OCI-LY1 (cell line): ENCODE measurements at regions not wholly inside any gene's neighbourhood (a gene's known extent, or its start where the extent isn't known, plus 50 kb on each side); places are given as distances from the start of the nearest gene placed in this dataset.

ENCODE experiments used
- H2AFZ ChIP-seq: fragments of 200-600 bp; sonication (generic), shearing (Covaris generic); 2 replicates; pipeline ENCODE4 v1.6.0; 2014; ENCODE audit warnings: antibody characterized with exemption, mild to moderate bottlenecking, low read length
- H3F3A ChIP-seq: fragments of 200-600 bp; sonication (generic), shearing (Covaris generic); 2 replicates; pipeline ENCODE4 v1.6.0; 2014; ENCODE audit warnings: mild to moderate bottlenecking, antibody characterized with exemption, low read length, moderate library complexity; ENCODE audit not compliant: insufficient read depth
- H3K27ac ChIP-seq: fragments of 200-600 bp; sonication (generic); 2 replicates; pipeline ENCODE4 v1.5.1; 2014; ENCODE audit warnings: low read length, mixed run types, mild to moderate bottlenecking, low read depth; ENCODE audit not compliant: poor library complexity, severe bottlenecking
- H3K27me3 ChIP-seq: fragments of 200-600 bp; sonication (generic); 2 replicates; pipeline ENCODE4 v1.6.0; 2014; ENCODE audit warnings: antibody characterized with exemption, mild to moderate bottlenecking, low read length, moderate library complexity; ENCODE audit not compliant: insufficient read depth
- H3K36me3 ChIP-seq: fragments of 200-600 bp; sonication (generic); 2 replicates; pipeline ENCODE4 v1.6.1; 2014; ENCODE audit warnings: mild to moderate bottlenecking, antibody characterized with exemption, low read length, moderate library complexity, mixed read lengths; ENCODE audit not compliant: insufficient read depth
- H3K4me1 ChIP-seq: fragments of 200-600 bp; sonication (generic); 2 replicates; pipeline ENCODE4 v1.5.1; 2014; ENCODE audit warnings: mild to moderate bottlenecking, low read length, moderate library complexity; ENCODE audit not compliant: insufficient read depth, severe bottlenecking
- H3K4me2 ChIP-seq: fragments of 200-600 bp; sonication (generic), shearing (Covaris generic); 2 replicates; pipeline ENCODE4 v1.6.1; 2014; ENCODE audit warnings: low read length
- H3K4me3 ChIP-seq: fragments of 200-600 bp; sonication (generic); 2 replicates; pipeline ENCODE4 v1.5.1; 2014; ENCODE audit warnings: low read length, low read depth, mild to moderate bottlenecking, mixed read lengths; ENCODE audit not compliant: poor library complexity, severe bottlenecking
- H3K79me2 ChIP-seq: fragments of 200-600 bp; shearing (Covaris generic); 2 replicates; pipeline ENCODE4 v1.6.1; 2016; ENCODE audit warnings: mixed run types, low read length, mixed read lengths; ENCODE audit not compliant: insufficient read depth
- H3K9ac ChIP-seq: fragments of 200-600 bp; sonication (generic), shearing (Covaris generic); 2 replicates; pipeline ENCODE4 v1.6.1; 2014; ENCODE audit warnings: mild to moderate bottlenecking, low read length, mixed read lengths
- H3K9me2 ChIP-seq: fragments of 200-600 bp; sonication (generic), shearing (Covaris generic); 2 replicates; pipeline ENCODE4 v1.6.1; 2014; ENCODE audit warnings: low read depth, mild to moderate bottlenecking, low read length, mixed read lengths
- H3K9me3 ChIP-seq: fragments of 200-600 bp; shearing (Covaris generic); 2 replicates; pipeline ENCODE4 v1.6.1; 2014; ENCODE audit warnings: low read length, mixed read lengths
- H4K20me1 ChIP-seq: fragments of 200-600 bp; sonication (generic), shearing (Covaris generic); 2 replicates; pipeline ENCODE4 v1.6.0; 2016; ENCODE audit warnings: mild to moderate bottlenecking, low read length; ENCODE audit not compliant: insufficient read depth
- EZH2 ChIP-seq: fragments of 200-600 bp; sonication (generic), shearing (Covaris generic); IDR thresholded peaks from 2 replicates; pipeline ENCODE4 v1.8.0; 2017; ENCODE audit warnings: borderline replicate concordance, mixed run types, mild to moderate bottlenecking, antibody characterized with exemption, low read length, moderate library complexity, mixed read lengths
- TF ChIP-seq, protein P1 (sequence below): fragments of 200-600 bp; sonication (generic), shearing (Covaris generic); IDR thresholded peaks from 2 replicates; pipeline ENCODE4 v1.5.1; 2017; ENCODE audit warnings: mild to moderate bottlenecking, antibody characterized with exemption, low read length, moderate library complexity, mixed read lengths

DNA sequence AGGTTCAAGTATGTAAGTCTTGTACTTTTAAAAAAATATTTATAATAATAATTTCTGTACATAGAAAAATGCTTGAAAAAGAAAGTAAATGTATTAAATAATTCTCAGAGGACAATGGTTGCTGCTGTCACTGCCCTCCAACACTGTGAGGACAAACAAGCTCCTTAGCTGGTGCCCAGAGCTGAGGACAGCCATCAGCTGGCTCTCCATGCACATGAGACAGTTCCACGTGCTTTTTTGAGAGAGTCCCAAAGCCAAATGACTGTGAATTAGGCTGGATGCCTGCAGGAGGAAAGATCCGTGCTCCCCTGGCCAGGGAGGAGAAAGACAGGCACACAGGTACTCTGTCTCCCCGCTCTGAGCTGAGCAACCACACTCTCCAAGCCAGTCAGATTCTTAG, 115.5 kb upstream of the IRX5 start:
- Histone ChIP-seq H2AFZ (no peak overlapping the region), H3K27ac (no peak overlapping the region), H3K27me3 (no peaks in the 10 kb centered on the region), H3K4me1 (no peaks in the 10 kb centered on the region), H3K79me2 (no peaks in the 10 kb centered on the region), H3K4me3 (no peak overlapping the region), H4K20me1 (no peaks in the 10 kb centered on the region), H3K9me3 (no peaks in the 10 kb centered on the region), H3K36me3 (no peaks in the 10 kb centered on the region), H3K9ac (no peak overlapping the region), H3F3A (no peaks in the 10 kb centered on the region), H3K4me2 (no peak overlapping the region), H3K9me2 (no peaks in the 10 kb centered on the region)
- TF ChIP-seq, protein P1, sequence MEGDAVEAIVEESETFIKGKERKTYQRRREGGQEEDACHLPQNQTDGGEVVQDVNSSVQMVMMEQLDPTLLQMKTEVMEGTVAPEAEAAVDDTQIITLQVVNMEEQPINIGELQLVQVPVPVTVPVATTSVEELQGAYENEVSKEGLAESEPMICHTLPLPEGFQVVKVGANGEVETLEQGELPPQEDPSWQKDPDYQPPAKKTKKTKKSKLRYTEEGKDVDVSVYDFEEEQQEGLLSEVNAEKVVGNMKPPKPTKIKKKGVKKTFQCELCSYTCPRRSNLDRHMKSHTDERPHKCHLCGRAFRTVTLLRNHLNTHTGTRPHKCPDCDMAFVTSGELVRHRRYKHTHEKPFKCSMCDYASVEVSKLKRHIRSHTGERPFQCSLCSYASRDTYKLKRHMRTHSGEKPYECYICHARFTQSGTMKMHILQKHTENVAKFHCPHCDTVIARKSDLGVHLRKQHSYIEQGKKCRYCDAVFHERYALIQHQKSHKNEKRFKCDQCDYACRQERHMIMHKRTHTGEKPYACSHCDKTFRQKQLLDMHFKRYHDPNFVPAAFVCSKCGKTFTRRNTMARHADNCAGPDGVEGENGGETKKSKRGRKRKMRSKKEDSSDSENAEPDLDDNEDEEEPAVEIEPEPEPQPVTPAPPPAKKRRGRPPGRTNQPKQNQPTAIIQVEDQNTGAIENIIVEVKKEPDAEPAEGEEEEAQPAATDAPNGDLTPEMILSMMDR = no peak
- TF ChIP-seq EZH2 = no peak

DNA sequence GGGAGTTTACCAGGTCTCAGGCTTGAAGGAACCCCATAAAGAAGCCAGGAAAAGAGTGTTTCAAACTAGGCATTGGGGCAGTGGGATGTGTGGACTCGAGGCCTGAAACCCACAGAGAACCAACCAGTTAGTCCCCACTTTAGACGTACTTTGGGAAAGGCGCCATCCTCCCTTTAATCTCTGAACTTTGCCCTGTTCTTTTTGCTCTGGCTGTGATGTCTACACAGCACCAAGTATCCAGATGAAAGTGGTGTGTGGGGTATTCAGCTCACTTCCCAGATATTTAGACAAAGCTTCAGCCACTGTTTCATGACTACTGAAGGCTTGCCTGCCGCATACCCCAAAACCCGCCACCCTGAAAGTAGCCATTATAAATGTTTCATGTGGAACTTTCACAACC, 116.9 kb upstream of the IRX5 start:
- Histone ChIP-seq H3K4me3 (no peak overlapping the region), H3F3A (no peaks in the 10 kb centered on the region), H3K4me1 (no peaks in the 10 kb centered on the region), H2AFZ (no peak overlapping the region), H3K27ac (no peak overlapping the region), H3K4me2 (no peak overlapping the region), H3K9me2 (no peaks in the 10 kb centered on the region), H3K9me3 (no peaks in the 10 kb centered on the region), H4K20me1 (no peaks in the 10 kb centered on the region), H3K36me3 (no peaks in the 10 kb centered on the region), H3K9ac (no peak overlapping the region), H3K27me3 (no peaks in the 10 kb centered on the region), H3K79me2 (no peaks in the 10 kb centered on the region)
- no peak for TF ChIP-seq EZH2
- TF ChIP-seq, protein P1 = no peak

DNA sequence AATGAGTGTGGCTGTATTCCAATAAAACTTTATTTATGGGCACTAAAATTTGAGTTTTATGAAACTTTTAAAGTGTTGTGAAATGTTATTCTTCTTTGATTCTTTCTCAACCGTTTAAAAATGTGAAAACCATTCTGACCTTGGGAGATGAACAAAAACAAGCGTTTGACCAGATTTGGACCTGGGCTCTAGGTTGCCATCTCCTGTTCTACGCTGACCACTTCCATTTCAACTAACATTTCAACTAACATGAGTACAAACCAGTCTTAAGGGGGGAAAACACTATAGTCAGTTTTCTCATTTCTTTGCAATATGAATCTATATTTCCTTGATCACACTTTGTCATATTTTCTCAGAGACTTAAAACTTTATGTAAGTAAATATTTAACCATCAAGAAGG, 118.4 kb upstream of the IRX5 start:
- Histone ChIP-seq H2AFZ (no peak overlapping the region), H3K36me3 (no peaks in the 10 kb centered on the region), H3K4me1 (no peaks in the 10 kb centered on the region), H3K27ac (no peak overlapping the region), H3K4me2 (no peak overlapping the region), H3F3A (no peaks in the 10 kb centered on the region), H3K9me2 (no peaks in the 10 kb centered on the region), H4K20me1 (no peaks in the 10 kb centered on the region), H3K27me3 (no peaks in the 10 kb centered on the region), H3K4me3 (no peak overlapping the region), H3K9me3 (no peaks in the 10 kb centered on the region), H3K79me2 (no peaks in the 10 kb centered on the region), H3K9ac (no peak overlapping the region)
- TF ChIP-seq, protein P1 = no peak
- TF ChIP-seq EZH2 = no peak
